ENCODE measurements at regions not wholly inside any gene's neighbourhood (a gene's known extent, or its start where the extent isn't known, plus 50 kb on each side); places are given as distances from the start of the nearest gene placed in this dataset.
"Not testable (repeated sequence)": the region's sequence is repeated elsewhere in the genome, so short reads cannot be mapped to it uniquely, and the experiment has no call there.

DNA sequence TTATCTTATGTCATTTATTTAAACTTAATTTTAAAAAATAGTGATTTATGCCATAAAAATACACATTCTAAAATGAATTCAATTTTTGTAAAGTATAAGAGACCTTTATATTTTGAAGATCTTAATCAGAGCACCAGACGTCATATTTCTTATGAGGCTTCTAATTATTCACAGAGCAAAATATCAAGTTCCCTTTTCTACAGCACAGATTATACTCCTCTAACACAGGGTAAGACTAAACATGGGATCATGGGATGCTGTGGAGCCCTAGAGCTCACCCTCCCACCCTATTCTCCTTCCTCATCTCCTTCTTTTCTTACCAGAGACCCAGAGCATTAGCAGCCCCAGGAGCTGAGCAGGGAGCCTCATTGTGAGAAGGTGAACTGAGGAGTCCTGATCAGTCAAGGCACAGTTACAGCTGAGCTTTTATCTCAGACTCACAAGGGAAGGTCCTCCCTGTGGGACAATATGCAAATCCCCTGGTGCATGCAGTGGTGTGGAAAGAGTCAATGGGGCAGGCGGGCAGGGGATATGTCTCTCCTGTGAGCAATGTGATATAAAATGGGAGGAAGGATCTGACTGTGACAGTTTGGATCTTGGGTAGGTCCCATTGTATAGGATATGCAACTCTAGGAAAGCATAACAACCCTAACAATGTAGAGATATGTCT, 530.7 kb downstream of the RPIA start:
- DNase-seq (ENCODE audit: low read depth); in situ Hi-C loops (cut with HindIII; ENCODE audit: low pct_unique_long_range_greater_than_20kb, low sequenced_read_pairs): not testable (repeated sequence)

DNA sequence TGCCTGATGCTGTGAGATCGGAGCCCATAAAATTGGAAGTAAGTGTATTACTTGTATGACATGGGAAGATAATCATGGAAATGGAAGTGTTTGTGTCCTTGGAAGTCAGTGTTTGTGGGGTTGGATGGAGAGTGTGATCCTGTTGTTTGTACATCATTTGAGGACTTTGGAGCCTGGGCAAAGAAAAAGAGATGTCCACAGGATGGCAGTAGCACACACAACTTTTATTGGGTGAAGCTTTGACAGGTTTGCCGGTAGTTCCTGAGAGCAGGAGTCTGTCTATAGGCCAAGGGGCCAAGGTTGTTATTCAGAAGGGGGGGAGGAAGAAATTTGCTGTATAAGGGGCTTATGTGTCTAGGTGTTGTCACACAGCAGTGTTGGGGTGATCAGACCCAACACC, 533.3 kb downstream of the RPIA start:
- DNase-seq (ENCODE audit: low read depth); in situ Hi-C loops (cut with HindIII; ENCODE audit: low pct_unique_long_range_greater_than_20kb, low sequenced_read_pairs): not testable (repeated sequence)

DNA sequence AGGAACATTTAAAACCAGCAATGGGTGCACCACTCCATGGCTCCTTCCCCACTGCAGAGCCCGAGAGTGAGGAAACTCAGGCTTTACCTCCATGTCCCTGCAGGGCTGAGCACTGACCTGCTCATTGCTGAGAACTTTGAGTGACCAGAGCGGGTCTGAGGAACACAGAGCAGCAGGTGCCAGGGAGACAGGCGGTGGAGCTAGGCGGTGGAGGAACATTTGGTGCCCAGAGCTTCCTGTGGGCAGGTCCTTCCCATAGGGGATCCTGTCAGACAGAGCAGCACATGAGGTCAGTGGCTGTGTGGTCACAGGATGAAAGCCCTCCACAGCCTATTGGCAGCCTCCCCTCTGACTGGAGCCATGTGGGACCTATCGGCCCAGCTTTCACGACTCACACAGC, 538.5 kb downstream of the RPIA start:
- in situ Hi-C loops (cut with HindIII; ENCODE audit: low pct_unique_long_range_greater_than_20kb, low sequenced_read_pairs): not testable (repeated sequence)

DNA sequence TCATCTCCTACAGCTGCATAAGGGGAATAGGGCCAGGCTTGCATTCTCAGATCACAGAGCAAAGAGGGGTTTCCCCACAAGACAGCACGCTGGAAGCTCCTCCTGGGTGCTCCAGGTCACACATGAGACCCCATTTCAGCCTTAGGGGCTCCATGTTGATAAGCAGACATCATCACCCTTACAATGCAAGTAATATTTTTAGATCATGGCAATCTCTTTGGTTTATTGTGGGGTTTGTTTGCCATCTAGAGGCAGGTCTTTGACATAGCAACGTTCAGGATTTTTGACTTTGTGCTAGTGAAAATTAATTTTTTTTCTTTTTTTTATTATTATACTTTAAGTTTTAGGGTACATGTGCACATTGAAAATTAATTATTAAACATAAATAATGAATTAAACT, 539.8 kb downstream of the RPIA start:
- DNase-seq (ENCODE audit: low read depth); in situ Hi-C loops (cut with HindIII; ENCODE audit: low pct_unique_long_range_greater_than_20kb, low sequenced_read_pairs): not testable (repeated sequence)

More for the DNA sequence above, 538.5 kb downstream of the RPIA start:
- not testable (repeated sequence) for DNase-seq (ENCODE audit: low read depth)

DNA sequence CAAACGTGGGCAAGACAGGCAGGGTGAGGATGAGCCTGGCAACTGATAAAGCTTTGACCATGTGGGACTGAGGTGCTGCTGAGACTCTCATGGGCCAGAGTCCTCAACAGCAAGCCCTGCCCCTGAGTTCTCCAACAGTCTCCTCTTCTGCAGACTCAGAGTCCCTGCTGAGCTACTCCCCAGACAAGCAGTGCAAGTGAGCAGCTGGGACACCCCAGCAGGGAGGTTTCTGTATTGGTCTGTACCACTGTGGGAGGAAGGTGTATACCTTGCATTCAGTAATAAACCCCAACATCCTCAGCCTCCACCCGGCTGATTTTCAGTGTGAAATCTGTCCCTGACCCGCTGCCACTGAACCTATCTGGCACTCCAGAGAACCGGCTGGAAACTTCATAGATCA, 542.5 kb downstream of the RPIA start:
- in situ Hi-C loops (cut with HindIII; ENCODE audit: low pct_unique_long_range_greater_than_20kb, low sequenced_read_pairs); DNase-seq (ENCODE audit: low read depth): not testable (repeated sequence)

DNA sequence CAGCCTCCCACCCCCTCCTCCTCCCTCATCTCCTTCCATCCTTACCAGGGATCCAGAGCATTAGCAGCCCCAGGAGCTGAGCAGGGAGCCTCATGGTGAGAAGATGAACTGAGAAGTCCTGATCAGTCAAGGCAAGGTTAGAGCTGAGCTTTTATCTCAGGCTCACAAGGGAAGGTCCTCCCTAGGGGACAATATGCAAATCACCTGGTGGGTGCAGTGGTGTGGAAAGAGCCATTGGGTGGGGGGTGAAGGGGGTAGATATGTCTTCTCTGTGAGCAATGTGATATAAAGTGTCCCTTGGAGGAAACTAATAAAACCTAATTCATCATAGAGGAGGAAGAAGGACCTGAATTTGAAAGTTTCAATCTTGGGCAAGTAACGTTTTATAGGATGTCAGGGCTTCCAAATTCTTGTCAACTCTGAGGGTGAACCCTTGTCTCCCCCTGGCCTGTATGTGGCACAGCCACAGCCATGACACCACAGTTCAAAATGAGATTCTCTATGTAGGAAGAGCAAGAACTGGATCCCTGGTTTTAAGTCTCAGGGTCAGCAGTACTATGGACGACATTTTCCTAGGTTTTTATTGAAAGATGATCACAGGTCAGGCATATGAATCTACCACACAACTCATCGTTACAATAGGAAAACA, 543.5 kb downstream of the RPIA start:
- in situ Hi-C loops (cut with HindIII; ENCODE audit: low pct_unique_long_range_greater_than_20kb, low sequenced_read_pairs); DNase-seq (ENCODE audit: low read depth): not testable (repeated sequence)

DNA sequence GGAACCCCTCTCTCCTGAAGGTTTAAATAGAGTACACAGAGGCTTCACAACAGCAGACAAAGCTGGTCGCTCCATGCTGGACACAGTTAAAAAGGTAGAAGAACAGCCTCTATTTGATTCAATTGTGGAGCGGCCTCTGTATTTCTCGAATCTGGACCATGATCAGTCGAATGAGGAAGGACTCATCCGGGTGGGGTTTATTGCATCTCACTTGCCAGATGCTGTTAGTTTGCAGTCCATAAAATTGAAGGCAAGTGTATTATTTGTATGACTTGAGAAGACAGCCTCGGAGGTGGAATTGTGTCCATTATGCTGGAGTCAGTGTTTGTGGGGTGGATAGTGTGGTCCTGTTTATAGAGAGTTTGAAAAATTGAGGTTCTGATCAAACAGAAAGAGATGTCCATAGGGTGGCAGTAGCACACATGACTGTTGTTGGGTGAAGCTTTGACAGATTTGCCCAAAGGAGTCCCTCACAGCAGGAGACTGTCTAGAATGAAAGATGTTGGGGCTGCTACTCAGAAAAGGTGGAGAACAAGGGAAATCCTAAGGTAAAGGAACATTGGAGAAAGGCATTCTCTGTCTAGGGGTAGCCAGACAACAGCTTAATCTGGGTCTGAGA, 545.5 kb downstream of the RPIA start:
- DNase-seq (ENCODE audit: low read depth); in situ Hi-C loops (cut with HindIII; ENCODE audit: low pct_unique_long_range_greater_than_20kb, low sequenced_read_pairs): not testable (repeated sequence)

DNA sequence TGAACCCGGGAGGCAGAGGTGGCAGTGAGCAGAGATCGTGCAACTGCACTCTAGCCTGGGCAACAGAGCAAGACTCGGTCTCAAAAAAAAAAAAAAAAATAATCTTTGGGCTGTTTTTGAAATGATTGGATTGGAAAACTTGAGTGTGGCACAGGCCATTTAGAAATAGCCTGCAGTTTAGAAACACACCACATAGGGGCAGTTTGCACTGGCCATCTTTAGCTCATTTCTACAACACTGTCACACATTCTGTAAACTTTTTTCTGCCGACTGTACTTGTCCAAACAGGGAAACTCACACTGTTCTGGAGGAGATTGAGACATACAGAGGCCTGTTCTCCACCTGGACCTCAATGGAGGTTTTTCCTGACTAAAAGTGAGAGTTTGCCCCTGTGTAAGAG, 546.3 kb downstream of the RPIA start:
- DNase-seq (ENCODE audit: low read depth); in situ Hi-C loops (cut with HindIII; ENCODE audit: low pct_unique_long_range_greater_than_20kb, low sequenced_read_pairs): not testable (repeated sequence)

DNA sequence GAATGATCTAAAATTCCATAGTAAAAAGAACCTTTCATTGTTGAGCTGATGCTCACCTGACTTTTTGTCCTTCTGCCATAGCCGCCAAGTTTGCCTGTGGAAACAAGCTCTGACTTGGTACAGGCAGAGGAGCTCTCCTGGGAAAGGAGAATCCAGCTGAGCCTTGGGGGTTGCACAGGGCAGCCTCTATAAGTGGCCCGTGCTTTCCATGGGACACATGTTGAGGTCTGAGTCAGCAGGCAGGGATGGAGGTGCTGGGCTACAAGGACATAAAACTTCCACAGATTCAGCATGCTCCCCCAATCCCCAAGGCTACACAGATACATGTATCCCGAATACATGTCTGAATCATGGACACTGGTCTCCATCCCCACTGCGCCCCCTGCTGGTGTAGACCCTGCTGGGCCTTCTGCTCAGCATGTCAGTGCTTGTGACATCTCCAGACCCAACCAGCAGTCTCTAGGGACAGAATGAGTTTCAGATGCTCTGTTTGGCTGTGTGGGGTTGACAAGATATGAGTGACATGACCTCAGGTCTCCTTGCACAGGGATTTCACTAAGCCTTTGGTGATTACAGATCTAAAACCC, 551.7 kb downstream of the RPIA start:
- in situ Hi-C loops (cut with HindIII; ENCODE audit: low pct_unique_long_range_greater_than_20kb, low sequenced_read_pairs): not testable (repeated sequence)

DNA sequence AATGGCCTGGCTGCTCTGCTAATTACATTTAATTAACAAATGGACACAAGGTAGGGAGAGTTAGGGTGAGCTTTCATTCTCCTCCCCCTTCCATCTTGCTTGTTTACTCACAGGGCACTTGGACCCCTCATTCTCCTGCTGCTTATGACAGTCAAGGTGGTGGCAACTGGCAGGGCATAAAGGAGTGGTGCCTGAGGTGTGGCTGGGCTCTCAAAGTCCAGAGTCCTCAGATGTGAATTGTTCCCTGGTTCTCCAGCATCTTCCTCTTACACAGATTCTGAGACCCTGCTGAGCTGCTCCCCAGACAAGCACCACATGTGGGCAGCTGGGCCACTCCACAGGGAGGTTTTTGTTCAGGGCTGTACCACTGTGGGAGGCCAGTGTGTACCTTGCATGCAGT, 552.9 kb downstream of the RPIA start:
- in situ Hi-C loops (cut with HindIII; ENCODE audit: low pct_unique_long_range_greater_than_20kb, low sequenced_read_pairs); DNase-seq (ENCODE audit: low read depth): not testable (repeated sequence)

More for the DNA sequence above, 551.7 kb downstream of the RPIA start:
- not testable (repeated sequence) for DNase-seq (ENCODE audit: low read depth)

DNA sequence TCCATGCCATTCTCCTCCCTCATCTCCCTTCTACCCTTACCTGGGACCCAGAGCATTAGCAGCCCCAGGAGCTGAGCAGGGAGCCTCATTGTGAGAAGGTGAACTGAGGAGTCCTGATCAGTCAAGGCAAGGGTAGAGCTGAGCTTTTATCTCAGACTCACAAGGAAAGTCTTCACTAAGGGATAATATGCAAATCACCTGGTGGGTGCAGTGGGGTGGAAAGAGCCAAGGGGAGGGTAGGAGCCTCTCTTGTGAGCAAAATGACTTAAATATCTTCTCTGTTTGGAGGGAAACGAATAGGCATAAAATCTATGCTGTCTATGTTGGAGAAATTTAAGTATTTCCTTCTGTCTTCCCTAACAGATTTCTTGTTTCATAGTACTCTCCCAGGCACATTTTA, 554.0 kb downstream of the RPIA start:
- in situ Hi-C loops (cut with HindIII; ENCODE audit: low pct_unique_long_range_greater_than_20kb, low sequenced_read_pairs); DNase-seq (ENCODE audit: low read depth): not testable (repeated sequence)

DNA sequence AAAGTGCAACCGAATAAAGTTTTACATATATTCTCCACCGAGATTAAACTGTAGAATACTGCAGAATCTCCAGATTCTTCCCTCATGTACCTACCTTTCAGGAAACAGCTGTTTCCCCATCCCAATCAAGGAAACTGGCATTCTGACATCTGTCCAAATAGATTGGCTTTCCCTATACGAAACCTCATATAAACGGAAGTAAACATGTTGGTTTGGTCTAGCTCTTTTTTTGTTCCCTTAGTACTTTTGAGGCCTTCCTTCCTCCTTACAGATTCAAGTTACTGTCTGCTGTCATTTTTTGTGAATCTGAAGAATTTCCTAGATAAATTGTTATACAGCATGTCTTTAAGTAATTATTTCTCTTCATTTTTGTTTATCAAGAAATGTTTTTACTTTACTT, 554.6 kb downstream of the RPIA start:
- DNase-seq (ENCODE audit: low read depth); in situ Hi-C loops (cut with HindIII; ENCODE audit: low pct_unique_long_range_greater_than_20kb, low sequenced_read_pairs): not testable (repeated sequence)

DNA sequence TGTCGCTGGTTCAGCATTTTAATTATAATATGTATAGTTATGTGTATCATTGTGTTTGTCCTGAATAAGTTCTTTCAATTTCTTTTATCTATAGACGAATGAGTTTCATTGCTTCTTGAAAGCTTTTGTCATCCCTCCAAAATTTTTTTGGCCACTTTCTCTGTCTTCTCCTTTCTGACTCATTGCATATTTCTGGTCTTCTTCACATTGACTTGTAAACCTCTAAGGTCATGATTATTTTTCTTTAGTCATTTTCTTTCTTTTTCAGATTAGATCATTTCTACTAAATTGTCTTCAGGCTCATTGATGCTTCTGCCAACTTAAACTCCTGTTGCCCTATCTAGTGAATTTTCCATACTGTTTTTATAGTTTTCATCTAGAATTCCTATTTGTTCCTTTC, 555.1 kb downstream of the RPIA start:
- in situ Hi-C loops (cut with HindIII; ENCODE audit: low pct_unique_long_range_greater_than_20kb, low sequenced_read_pairs); DNase-seq (ENCODE audit: low read depth): not testable (repeated sequence)

DNA sequence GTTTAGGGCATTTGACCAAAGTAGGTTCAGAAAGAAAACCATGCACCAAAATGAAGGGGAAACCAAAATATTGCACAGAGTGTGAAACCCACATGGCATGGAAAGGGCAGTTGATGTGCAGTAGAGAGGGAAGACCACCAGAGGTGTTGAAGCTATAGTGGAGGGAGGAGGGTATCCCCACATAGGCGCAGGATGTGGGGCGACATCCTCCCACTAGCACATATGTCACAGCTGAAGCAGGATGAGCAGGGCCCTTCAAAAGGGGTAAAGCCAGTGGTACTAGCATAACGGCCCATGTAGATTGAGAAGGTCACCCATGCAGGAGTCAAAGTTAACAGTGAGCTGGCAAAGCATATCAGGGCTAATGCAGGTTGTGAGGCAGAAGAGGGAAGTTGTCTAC, 563.5 kb downstream of the RPIA start:
- DNase-seq (ENCODE audit: low read depth); in situ Hi-C loops (cut with HindIII; ENCODE audit: low pct_unique_long_range_greater_than_20kb, low sequenced_read_pairs): not testable (repeated sequence)

DNA sequence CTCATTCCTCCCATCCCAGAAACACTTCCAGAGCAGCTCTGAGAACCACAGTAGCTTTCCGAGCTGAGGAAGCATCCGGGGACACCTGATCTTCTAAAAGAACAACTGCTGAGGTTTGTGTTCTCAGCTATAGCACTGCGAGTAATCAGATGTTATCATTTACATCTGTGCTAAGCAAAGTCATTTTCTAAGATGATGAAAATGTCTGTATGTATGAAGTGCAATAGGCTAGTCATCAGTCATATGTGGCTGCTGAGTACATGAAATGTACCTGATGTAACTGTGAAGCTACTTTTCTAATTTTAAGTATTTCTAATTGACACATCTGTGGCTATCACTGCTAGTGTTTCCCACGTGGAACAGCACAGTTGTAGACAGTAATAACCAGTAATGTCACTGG, 582.0 kb downstream of the RPIA start:
- in situ Hi-C loops (cut with HindIII; ENCODE audit: low pct_unique_long_range_greater_than_20kb, low sequenced_read_pairs): not testable (repeated sequence)

DNA sequence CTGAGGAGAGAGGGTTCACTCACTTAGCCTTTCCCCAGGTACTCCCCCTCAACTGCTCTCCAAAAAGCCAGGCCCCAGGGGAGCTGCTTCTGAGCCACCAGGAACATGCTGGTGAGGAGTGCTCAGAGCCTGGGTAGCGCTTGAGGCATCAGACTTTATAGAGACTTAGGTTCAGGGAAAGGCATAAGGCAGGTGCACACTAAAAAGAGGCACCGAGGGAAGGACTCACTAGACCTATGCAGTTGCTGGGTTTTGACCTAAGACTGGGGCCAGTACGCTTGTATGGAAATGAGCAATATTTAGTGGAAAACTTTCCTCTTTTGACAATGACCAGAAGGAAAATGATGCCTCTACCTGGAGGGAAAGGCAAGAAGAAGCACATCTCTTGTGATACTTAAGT, 589.1 kb downstream of the RPIA start:
- in situ Hi-C loops (cut with HindIII; ENCODE audit: low pct_unique_long_range_greater_than_20kb, low sequenced_read_pairs); DNase-seq (ENCODE audit: low read depth): not testable (repeated sequence)

More for the DNA sequence above, 582.0 kb downstream of the RPIA start:
- not testable (repeated sequence) for DNase-seq (ENCODE audit: low read depth)

DNA sequence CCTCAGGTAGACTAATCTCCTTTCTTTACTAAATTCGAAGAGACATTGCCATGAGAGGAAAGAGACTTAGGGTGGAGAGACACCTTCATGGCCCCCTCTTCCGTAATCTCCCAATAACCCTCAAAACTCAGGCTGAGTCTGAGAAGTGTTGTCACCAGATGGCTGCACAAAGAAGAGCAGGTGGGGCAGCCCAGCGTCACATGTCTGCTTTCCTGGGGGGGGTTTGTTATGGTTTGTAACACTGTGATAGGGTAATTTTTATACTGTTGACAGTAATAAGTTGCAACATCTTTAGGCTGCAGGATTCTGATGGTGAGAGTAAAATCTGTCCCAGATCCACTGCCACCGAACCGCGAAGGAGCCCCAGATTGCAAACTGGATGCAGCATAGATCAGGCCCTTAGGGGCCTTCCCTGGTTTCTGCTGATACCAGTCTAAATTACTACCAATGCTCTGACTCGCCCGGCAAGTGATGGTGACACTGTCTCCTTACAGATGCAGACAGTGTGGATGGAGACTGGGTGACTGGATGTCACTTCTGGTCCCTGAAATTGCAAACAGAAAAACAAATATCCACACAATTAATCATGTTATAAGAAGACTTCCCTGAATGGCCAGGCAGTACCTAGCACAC, 595.1 kb downstream of the RPIA start:
- DNase-seq (ENCODE audit: low read depth); in situ Hi-C loops (cut with HindIII; ENCODE audit: low pct_unique_long_range_greater_than_20kb, low sequenced_read_pairs): not testable (repeated sequence)

DNA sequence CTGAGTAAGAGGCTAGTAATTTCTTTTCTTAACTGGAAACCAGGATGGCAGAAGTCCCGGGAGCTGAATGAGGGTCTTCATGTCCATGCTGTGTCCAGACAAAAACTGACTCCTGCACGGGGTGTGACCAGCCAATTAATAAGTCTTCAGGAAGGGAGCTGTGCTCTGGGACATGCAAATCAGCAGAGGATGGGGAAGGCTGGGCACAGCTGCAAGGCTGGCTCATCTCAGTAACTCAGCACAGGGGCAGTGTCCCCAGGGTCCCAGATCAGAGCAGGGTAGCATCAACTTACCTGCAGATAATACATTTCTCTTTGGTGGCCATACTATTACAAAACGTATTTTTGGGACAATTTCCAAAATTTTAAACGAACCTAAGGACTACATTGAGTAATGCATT, 595.6 kb downstream of the RPIA start:
- in situ Hi-C loops (cut with HindIII; ENCODE audit: low pct_unique_long_range_greater_than_20kb, low sequenced_read_pairs); DNase-seq (ENCODE audit: low read depth): not testable (repeated sequence)

All from Caki2 (cell line).